MCF 10A (cell line): ENCODE measurements at regions not wholly inside any gene's neighbourhood (a gene's known extent, or its start where the extent isn't known, plus 50 kb on each side); places are given as distances from the start of the nearest gene placed in this dataset.

Experiments used
- BruUV-seq: library from RNA; stranded (reverse); fragments of 400-500 nt; replicated peaks from 2 replicates; lab custom pipeline; 2021; lab: Mats Ljungman, UMichigan
- CTCF ChIA-PET: fragments of 300-600 bp; sonication (Branson Sonifier 250); formaldehyde crosslinking; extraction: SDS; loops from one replicate; lab custom pipeline; 2021; ENCODE audit warnings: antibody characterized with exemption, inconsistent platforms; lab: Yijun Ruan, JAX
- POLR2A ChIA-PET: fragments of 300-600, 350-650 bp; sonication (Branson Sonifier 250); formaldehyde crosslinking; extraction: SDS; loops from one replicate; lab custom pipeline; 2020; ENCODE audit warnings: antibody characterized with exemption, inconsistent platforms; lab: Yijun Ruan, JAX
- DNase-seq: peaks from one replicate; pipeline ENCODE4 v3.0.0-alpha.2; 2018; ENCODE audit not compliant: unreplicated experiment
- H3K27ac Mint-ChIP-seq: one replicate; pipeline ENCODE4 v1.8.0; 2022; ENCODE audit warnings: mild to moderate bottlenecking, low read depth, mixed read lengths; ENCODE audit not compliant: unreplicated experiment
- H3K27me3 Mint-ChIP-seq: one replicate; pipeline ENCODE4 v1.8.0; 2022; ENCODE audit warnings: mixed read lengths; ENCODE audit not compliant: insufficient read depth, unreplicated experiment
- H3K36me3 Mint-ChIP-seq: one replicate; pipeline ENCODE4 v1.8.0; 2022; ENCODE audit warnings: mild to moderate bottlenecking, moderate library complexity, mixed read lengths; ENCODE audit not compliant: insufficient read depth, unreplicated experiment
- H3K4me1 Mint-ChIP-seq: one replicate; pipeline ENCODE4 v1.8.0; 2022; ENCODE audit warnings: mixed read lengths; ENCODE audit not compliant: insufficient read depth, unreplicated experiment
- H3K4me3 Mint-ChIP-seq: one replicate; pipeline ENCODE4 v1.8.0; 2022; ENCODE audit warnings: mild to moderate bottlenecking, moderate library complexity, mixed read lengths; ENCODE audit not compliant: unreplicated experiment
- H3K9me3 Mint-ChIP-seq: one replicate; pipeline ENCODE4 v1.8.0; 2022; ENCODE audit warnings: mixed read lengths; ENCODE audit not compliant: unreplicated experiment
- intact Hi-C: fragments of 100-400 bp; cut with micrococcal nuclease; formaldehyde crosslinking; loops from 2 replicates; pipeline ENCODE4 v1.14.1; 2022
- TF ChIP-seq, protein P1 (sequence below): fragments of 200-600 bp; IDR thresholded peaks from one replicate; pipeline ENCODE4 v1.8.0; 2022; ENCODE audit warnings: antibody characterized with exemption, mild to moderate bottlenecking; ENCODE audit not compliant: unreplicated experiment

DNA sequence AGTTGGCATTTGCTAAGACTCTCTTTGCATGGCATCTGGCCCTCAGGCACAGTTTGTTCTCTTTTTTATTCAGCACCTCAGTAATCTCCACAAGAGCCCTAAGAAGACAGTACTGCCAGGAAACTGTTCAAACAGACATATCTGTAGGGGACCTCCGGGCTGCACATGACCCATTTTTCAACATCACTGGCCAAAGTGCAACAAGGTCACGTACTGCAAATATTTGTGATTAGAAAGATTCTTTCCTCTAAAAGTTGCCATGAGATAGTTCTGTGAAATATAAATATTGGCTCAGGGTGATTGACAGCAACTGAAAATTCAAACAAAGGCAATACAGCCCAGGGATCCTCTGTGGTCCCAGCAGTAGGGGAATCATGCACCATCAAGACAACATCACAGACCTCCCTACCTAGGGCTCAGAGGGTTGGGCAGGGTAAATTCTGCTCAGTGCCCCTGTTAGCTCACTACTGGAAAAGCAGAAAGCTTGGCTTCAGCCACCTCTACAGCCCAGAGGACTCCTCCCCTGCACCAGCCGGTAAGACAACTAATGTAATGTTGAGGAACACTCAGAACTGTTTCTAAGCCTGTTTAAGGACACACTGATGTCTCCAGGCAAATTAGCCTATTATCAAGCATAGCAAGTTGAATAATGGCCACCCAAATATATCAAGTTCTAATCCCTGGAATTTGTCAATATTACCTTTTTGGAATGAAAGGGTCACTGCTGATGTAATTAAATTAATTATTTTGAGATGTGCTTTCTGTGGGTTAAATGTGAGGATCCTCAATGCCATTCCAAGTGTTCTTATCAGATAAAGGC lies 117.4 kb upstream of the LPP start:
- H3K9me3 Mint-ChIP-seq, result no peaks in the 10 kb centered on the region
- H3K4me1 Mint-ChIP-seq, result peaks cover 19% of the 10 kb centered on the region
- no peak overlapping the region for H3K27ac Mint-ChIP-seq
- intact Hi-C loops, result loop anchor here (1.0 to 2.0 kb wide), 2 partner anchors 292 to 918 kb away; partner anchors contain the start of gene BCL6
- BruUV-seq, result no TSS peak
- CTCF ChIA-PET, result no interaction called here
- no peaks in the 10 kb centered on the region for H3K36me3 Mint-ChIP-seq
- POLR2A ChIA-PET, result no interaction called here
- H3K27me3 Mint-ChIP-seq, result no peaks in the 10 kb centered on the region
- DNase-seq, result no peak
- H3K4me3 Mint-ChIP-seq, result no peak overlapping the region
- TF ChIP-seq, protein P1, sequence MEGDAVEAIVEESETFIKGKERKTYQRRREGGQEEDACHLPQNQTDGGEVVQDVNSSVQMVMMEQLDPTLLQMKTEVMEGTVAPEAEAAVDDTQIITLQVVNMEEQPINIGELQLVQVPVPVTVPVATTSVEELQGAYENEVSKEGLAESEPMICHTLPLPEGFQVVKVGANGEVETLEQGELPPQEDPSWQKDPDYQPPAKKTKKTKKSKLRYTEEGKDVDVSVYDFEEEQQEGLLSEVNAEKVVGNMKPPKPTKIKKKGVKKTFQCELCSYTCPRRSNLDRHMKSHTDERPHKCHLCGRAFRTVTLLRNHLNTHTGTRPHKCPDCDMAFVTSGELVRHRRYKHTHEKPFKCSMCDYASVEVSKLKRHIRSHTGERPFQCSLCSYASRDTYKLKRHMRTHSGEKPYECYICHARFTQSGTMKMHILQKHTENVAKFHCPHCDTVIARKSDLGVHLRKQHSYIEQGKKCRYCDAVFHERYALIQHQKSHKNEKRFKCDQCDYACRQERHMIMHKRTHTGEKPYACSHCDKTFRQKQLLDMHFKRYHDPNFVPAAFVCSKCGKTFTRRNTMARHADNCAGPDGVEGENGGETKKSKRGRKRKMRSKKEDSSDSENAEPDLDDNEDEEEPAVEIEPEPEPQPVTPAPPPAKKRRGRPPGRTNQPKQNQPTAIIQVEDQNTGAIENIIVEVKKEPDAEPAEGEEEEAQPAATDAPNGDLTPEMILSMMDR, result no peak

DNA sequence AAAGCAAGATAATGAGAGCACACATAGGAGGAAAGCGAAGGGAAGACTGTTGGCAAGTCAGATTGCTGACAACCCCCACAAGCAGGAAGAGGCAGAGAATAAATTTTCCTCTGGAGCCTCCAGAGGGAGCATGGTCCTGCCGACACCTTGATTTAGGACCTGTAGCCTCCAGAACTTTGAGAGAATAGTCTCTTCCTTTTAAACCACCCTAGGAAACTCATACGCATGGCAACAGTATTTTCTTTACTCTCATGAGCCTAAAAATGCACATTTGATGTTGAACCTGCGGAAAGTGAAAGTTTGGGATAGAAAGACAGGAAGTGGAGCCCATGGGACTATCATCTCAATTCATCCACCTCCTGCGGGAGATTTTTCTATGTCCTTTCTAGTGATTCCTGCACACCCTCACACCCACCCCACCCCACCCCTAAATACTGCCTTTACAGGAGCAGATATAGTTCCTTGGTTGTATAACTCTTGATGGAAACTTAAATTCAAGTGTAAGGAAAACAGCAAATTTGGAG lies 116.7 kb upstream of the LPP start:
- Mint-ChIP-seq H3K36me3 (no peaks in the 10 kb centered on the region), H3K27ac (no peak overlapping the region), H3K27me3 (no peaks in the 10 kb centered on the region), H3K4me3 (no peak overlapping the region), H3K9me3 (no peaks in the 10 kb centered on the region), H3K4me1 (peaks cover 19% of the 10 kb centered on the region)
- ChIA-PET CTCF (interaction anchor here (0.6 kb wide), 2 partner anchors 118 to 323 kb away, joined by 3 read pairs; no protein-coding TSS in a partner anchor), POLR2A (no interaction called here)
- BruUV-seq, result no TSS peak
- TF ChIP-seq, protein P1, result peak; percentile 38
- intact Hi-C loops, result loop anchor here (1.0 to 2.0 kb wide), 2 partner anchors 292 to 917 kb away; partner anchors contain the start of gene BCL6
- DNase-seq, result peak; percentile 64

DNA sequence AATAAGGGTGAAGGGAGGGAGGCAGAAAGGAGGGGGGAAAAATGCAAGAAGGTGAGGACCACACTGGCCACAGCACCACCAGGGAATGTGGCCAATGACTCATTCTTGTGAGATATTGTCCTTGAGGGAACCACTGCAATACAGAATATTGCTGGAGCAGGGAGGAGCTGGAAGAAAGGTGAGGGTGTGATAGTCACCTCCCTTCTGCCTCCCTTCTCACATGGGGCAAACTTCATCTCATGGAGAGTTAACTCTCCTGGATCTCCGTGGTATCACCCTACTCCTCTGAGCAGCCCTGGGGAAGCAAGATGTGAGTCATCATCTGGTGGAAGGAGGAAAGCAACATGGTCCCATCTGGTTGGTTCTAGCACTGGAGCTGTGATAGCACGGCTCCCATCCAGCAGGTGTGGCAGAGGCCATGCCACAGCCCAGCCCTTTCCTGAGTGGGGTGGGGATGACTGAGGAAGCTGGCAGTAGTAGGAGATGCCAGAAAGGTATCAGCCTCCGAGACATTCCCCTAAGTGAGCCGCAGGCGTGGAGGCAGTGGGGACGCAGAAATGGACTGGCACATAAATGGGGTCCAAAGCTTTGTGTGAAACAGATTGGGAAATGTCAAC lies 115.9 kb upstream of the LPP start:
- no peak overlapping the region for H3K4me3 Mint-ChIP-seq
- BruUV-seq, result no TSS peak
- no peaks in the 10 kb centered on the region for H3K27me3 Mint-ChIP-seq
- no peaks in the 10 kb centered on the region for H3K36me3 Mint-ChIP-seq
- peaks cover 19% of the 10 kb centered on the region for H3K4me1 Mint-ChIP-seq
- POLR2A ChIA-PET, result no interaction called here
- H3K9me3 Mint-ChIP-seq, result no peaks in the 10 kb centered on the region
- peak; percentile 38 for DNase-seq
- TF ChIP-seq, protein P1, result no peak
- peak overlapping the region; percentile 46 for H3K27ac Mint-ChIP-seq
- intact Hi-C loops, result loop anchor here (1.0 to 2.0 kb wide), 2 partner anchors 293 to 916 kb away; partner anchors contain the start of gene BCL6
- CTCF ChIA-PET, result interaction anchor here (0.6 to 0.8 kb wide), 4 partner anchors 99 to 322 kb away, joined by 3 read pairs; no protein-coding TSS in a partner anchor

DNA sequence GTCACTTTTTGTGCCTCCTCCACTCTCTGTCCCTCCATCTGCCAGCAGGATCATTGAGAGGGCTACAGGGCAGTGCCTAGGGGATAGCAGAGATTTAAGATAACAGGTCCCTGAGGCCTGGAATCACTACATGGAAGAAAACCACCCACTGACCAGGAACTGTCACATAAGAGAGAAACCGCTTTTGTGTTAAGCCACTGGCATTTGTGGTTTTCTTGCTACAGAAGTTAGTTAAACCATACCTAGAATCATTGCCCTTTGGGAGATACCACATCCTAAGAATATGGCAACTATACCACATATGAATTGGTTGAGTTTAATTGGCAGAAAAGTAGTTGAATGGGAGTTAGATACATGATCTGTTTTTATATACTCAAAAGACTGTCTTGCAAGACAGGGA lies 112.8 kb upstream of the LPP start:
- no peaks in the 10 kb centered on the region for H3K9me3 Mint-ChIP-seq
- H3K27me3 Mint-ChIP-seq, result no peaks in the 10 kb centered on the region
- TF ChIP-seq, protein P1, result no peak
- no peak overlapping the region for H3K4me3 Mint-ChIP-seq
- no peak overlapping the region for H3K27ac Mint-ChIP-seq
- no TSS peak for BruUV-seq
- DNase-seq, result no peak
- no peaks in the 10 kb centered on the region for H3K36me3 Mint-ChIP-seq
- ChIA-PET CTCF (interaction anchor here (0.9 kb wide), 1 partner anchor 914 kb away, joined by 4 read pairs; no protein-coding TSS in a partner anchor), POLR2A (no interaction called here)
- H3K4me1 Mint-ChIP-seq, result peaks cover 16% of the 10 kb centered on the region
- intact Hi-C loops, result no loop called here
